ENCODE measurements at regions not wholly inside any gene's neighbourhood (a gene's known extent, or its start where the extent isn't known, plus 50 kb on each side); places are given as distances from the start of the nearest gene placed in this dataset.
A peak's percentile ranks its signal among the peaks of the same experiment; 100 is the strongest.
"Not testable (repeated sequence)": the region's sequence is repeated elsewhere in the genome, so short reads cannot be mapped to it uniquely, and the experiment has no call there.

DNA sequence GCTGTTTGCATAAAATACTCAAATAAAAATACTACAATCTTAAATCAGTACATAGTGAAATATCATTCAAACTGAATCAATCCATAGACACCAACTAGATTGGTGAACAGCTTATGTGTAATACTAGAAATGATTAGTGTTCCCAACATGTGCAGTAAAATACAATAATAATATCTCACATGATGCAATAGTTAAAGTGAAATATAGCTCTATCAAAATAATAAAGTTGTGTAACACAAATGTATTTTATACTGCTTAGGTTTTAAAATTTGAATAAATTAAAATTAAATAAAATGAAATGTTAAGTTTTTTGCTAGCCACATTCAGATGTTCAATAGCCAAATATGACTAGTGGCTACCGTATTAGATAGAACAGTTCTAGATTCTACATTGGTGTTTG, 714.1 kb downstream of the ZNF385D start:
- ATAC-seq = no peak
- DNase-seq (ENCODE audit: low spot score) = no peak

DNA sequence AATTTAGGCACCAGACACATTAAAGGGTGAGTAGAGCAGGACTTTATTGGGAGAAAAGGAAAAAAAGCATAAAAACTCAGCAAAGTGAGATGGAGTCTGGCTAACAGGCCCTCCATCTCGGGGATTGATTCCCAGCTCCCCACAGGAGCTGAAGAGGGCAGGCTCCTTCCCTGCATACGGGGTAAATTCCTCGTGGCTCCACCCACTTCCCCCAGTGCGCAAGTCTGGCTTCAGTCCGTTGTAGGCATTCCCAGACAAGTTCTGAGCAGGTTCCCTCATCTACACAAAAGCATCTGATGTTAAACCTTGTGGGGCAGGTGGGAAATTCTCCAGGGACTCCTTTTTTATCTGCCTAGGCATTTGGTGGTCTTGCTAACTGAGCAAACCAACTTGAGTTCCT, 722.6 kb downstream of the ZNF385D start:
- no peak for ATAC-seq
- no peak for DNase-seq (ENCODE audit: low spot score)

GRCh38 chr3:21024563-21024962, 726.4 kb downstream of the ZNF385D start:
- ATAC-seq = no peak

GRCh38 chr3:21020681-21021080, 730.3 kb downstream of the ZNF385D start:
- ATAC-seq (no peak), DNase-seq (ENCODE audit: low spot score) (no peak)

More at GRCh38 chr3:21024563-21024962, 726.4 kb downstream of the ZNF385D start:
- no peak for DNase-seq (ENCODE audit: low spot score)

- ATAC-seq (no peak), DNase-seq (ENCODE audit: low spot score) (no peak)
Observed at GRCh38 chr3:21020043-21020442, 731.0 kb downstream of the ZNF385D start.

DNA sequence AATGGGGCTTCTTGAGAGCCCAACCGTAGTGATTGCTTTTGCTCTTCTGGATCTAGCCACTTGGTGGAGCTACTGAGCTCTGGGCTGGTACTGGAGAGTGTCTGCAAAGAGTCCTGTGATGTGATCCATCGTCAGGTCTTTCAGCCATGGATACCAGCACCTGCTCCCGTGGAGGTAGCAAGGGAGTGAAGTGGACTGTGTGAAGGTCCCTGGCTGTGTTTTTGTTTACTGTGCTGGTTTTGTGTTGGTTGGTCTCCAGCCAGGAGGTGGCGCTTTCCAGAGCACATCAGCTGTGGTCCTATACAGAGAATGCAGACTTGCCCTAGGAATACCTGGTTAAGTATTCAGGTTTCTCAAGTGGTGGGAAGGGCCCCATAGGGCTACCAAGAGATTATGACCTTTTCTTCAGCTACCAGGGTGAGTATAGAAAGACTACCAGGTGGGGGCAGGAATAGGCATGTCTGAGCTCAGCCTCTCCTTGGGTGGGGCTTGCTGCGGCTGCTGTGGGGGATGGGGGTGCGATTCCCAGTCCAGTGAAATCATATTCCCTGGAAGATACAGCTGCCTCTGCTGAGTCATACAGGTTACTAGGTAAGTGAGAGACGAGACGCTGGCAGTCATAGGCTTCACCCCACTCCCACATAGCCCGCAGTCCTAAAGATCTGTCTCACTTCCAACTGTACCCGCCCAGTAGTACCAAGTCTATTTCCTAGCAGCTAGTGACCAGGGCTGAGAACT, 733.7 kb downstream of the ZNF385D start:
- ATAC-seq (no peak), DNase-seq (ENCODE audit: low spot score) (no peak)

DNA sequence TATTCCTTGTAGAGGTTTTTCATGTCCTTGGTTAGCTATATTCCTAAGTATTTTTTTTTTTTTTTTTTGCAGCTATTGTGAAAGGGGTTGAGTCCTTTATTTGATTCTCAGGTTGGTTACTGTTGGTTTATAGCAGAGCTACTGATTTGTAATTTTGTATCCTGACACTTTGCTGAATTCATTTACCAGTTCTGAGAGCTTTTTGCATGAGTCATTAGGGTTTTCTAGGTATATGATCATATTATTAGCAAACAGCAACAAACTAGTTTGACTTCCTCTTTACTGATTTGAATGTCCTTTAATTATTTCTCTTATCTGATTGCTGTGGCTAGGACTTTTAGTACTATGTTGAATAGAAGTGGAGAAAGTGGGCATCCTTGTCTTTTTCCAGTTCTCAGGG, 737.4 kb downstream of the ZNF385D start:
- DNase-seq (ENCODE audit: low spot score) = no peak
- no peak for ATAC-seq

DNA sequence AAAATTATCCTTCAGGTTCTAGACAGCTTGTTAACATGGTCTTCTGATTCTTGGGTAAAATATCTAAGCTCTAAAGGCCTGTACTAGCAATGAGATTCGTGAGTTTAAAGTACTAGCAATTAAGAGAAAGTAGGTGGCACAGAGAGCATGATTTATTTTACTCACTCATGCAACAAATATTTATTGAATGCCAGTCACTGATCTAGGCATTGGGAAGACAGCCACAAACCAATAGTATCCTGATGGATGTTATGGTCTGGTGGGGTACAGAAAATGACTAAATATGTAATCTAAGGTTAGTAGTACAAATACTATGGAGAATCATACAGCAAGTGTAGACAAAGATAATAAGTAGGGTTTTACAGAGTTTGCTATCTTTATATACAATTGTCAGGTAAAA, 751.3 kb downstream of the ZNF385D start:
- DNase-seq (ENCODE audit: low spot score) (no peak), ATAC-seq (no peak)

- no peak for ATAC-seq
- no peak for DNase-seq (ENCODE audit: low spot score)
Observed at GRCh38 chr3:20997183-20997582, 753.8 kb downstream of the ZNF385D start.

- DNase-seq (ENCODE audit: low spot score) (no peak), ATAC-seq (no peak)
Observed at GRCh38 chr3:20990896-20991295, 760.1 kb downstream of the ZNF385D start.

GRCh38 chr3:20989653-20990052, 761.4 kb downstream of the ZNF385D start:
- DNase-seq (ENCODE audit: low spot score); ATAC-seq: not testable (repeated sequence)

- peak; percentile 63 for ATAC-seq
- no peak for DNase-seq (ENCODE audit: low spot score)
Observed at GRCh38 chr3:20984594-20985205, 766.3 kb downstream of the ZNF385D start.

GRCh38 chr3:20975188-20975651, 775.8 kb downstream of the ZNF385D start:
- no peak for ATAC-seq

GRCh38 chr3:20974396-20974795, 776.6 kb downstream of the ZNF385D start:
- ATAC-seq = no peak
- no peak for DNase-seq (ENCODE audit: low spot score)

More at GRCh38 chr3:20975188-20975651, 775.8 kb downstream of the ZNF385D start:
- DNase-seq (ENCODE audit: low spot score) = no peak

GRCh38 chr3:20970807-20971206, 780.2 kb downstream of the ZNF385D start:
- DNase-seq (ENCODE audit: low spot score) = not testable (repeated sequence)

DNA sequence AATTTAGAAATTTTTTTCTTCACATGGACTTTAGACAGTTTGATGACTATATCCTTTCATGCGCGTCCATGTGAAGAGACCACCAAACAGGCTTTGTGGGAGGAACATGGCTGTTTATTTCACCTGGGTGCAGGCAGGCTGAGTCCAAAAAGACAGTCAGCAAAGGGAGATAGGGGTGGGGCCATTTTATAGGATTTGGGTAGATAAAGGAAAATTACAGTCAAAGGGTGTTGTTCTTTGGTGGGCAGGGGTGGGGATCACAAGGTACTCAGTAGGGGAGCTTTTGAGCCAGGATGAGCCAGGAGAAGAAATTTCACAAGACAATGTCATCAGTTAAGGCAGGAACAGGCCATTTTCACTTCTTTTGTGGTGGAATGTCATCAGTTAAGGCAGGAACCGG, 781.5 kb upstream of the SGO1 start:
- not testable (repeated sequence) for DNase-seq (ENCODE audit: low spot score); ATAC-seq

More at GRCh38 chr3:20970807-20971206, 780.2 kb downstream of the ZNF385D start:
- not testable (repeated sequence) for ATAC-seq

GRCh38 chr3:20958161-20958560, 772.2 kb upstream of the SGO1 start:
- DNase-seq (ENCODE audit: low spot score) (no peak), ATAC-seq (no peak)

- no peak for DNase-seq (ENCODE audit: low spot score)
- no peak for ATAC-seq
Observed at GRCh38 chr3:20945892-20946291, 759.9 kb upstream of the SGO1 start.

- DNase-seq (ENCODE audit: low spot score) (no peak), ATAC-seq (no peak)
Observed at GRCh38 chr3:20935791-20936190, 749.8 kb upstream of the SGO1 start.

GRCh38 chr3:20931834-20932233, 745.8 kb upstream of the SGO1 start:
- DNase-seq (ENCODE audit: low spot score) (no peak), ATAC-seq (no peak)

GRCh38 chr3:20930034-20930433, 744.0 kb upstream of the SGO1 start:
- ATAC-seq = peak; percentile 92
- DNase-seq (ENCODE audit: low spot score) = peak; percentile 46

GRCh38 chr3:20924646-20925385, 738.8 kb upstream of the SGO1 start:
- no peak for ATAC-seq

More at GRCh38 chr3:20924646-20925385, 738.8 kb upstream of the SGO1 start:
- no peak for DNase-seq (ENCODE audit: low spot score)

Data from left lobe of liver (tissue), 2 donors.